ENCODE measurements at regions not wholly inside any gene's neighbourhood (a gene's known extent, or its start where the extent isn't known, plus 50 kb on each side); places are given as distances from the start of the nearest gene placed in this dataset.

- DNase-seq, result no peak
These were observed 141.1 kb downstream of the TOMM20 start for GRCh38 chr1:234987415-234988154.

GRCh38 chr1:234986750-234987414 lies 141.8 kb downstream of the TOMM20 start:
- no peak for DNase-seq

- no peak for DNase-seq
These were observed 142.9 kb downstream of the TOMM20 start for GRCh38 chr1:234985516-234986294.

- no peak for DNase-seq
These were observed 143.6 kb downstream of the TOMM20 start for GRCh38 chr1:234985007-234985370.

- DNase-seq, result no peak
These were observed 144.9 kb downstream of the TOMM20 start for GRCh38 chr1:234983564-234984238.

- DNase-seq, result no peak
These were observed 146.9 kb downstream of the TOMM20 start for GRCh38 chr1:234981758-234982157.

GRCh38 chr1:234980645-234981396 lies 147.8 kb downstream of the TOMM20 start:
- DNase-seq, result peak; percentile 90

GRCh38 chr1:234980291-234980644 lies 148.4 kb downstream of the TOMM20 start:
- DNase-seq, result no peak

- DNase-seq, result peak; percentile 44
These were observed 149.0 kb downstream of the TOMM20 start for GRCh38 chr1:234979296-234980279.

GRCh38 chr1:234978397-234979295 lies 150.0 kb downstream of the TOMM20 start:
- peak; percentile 97 for DNase-seq

GRCh38 chr1:234977875-234978396 lies 150.7 kb downstream of the TOMM20 start:
- DNase-seq, result peak; percentile 62

- no peak for DNase-seq
These were observed 151.6 kb downstream of the TOMM20 start for GRCh38 chr1:234976861-234977680.

- no peak for DNase-seq
These were observed 152.4 kb downstream of the TOMM20 start for GRCh38 chr1:234975941-234976860.

GRCh38 chr1:234975122-234975940 lies 153.3 kb downstream of the TOMM20 start:
- no peak for DNase-seq

GRCh38 chr1:234973426-234974250 lies 155.0 kb downstream of the TOMM20 start:
- DNase-seq, result peak; percentile 10
